SU-DHL-6 (cell line): ENCODE measurements at regions not wholly inside any gene's neighbourhood (a gene's known extent, or its start where the extent isn't known, plus 50 kb on each side); places are given as distances from the start of the nearest gene placed in this dataset.
A peak's percentile ranks its signal among the peaks of the same experiment; 100 is the strongest.

Experiments
- H2AFZ ChIP-seq: fragments of 200-600 bp; sonication (generic); 2 replicates; pipeline ENCODE4 v1.6.1; 2014; ENCODE audit warnings: low read depth, mild to moderate bottlenecking, moderate library complexity, mixed read lengths, antibody characterized with exemption, low read length; ENCODE audit not compliant: severe bottlenecking
- H3F3A ChIP-seq: fragments of 200-600 bp; shearing (Covaris generic); 2 replicates; pipeline ENCODE4 v1.6.0; 2016; ENCODE audit warnings: antibody characterized with exemption, mild to moderate bottlenecking; ENCODE audit not compliant: insufficient read depth
- H3K27ac ChIP-seq: fragments of 200-600 bp; sonication (generic); 2 replicates; pipeline ENCODE4 v1.5.1; 2016; ENCODE audit warnings: low read depth, mild to moderate bottlenecking, low read length, moderate library complexity, mixed read lengths
- H3K27me3 ChIP-seq: fragments of 200-600 bp; sonication (generic), shearing (Covaris generic); 2 replicates; pipeline ENCODE4 v1.6.0; 2014; ENCODE audit warnings: mild to moderate bottlenecking, low read length
- H3K36me3 ChIP-seq: fragments of 200-600 bp; sonication (generic); 2 replicates; pipeline ENCODE4 v1.6.1; 2014; ENCODE audit warnings: mild to moderate bottlenecking, low read length, mixed read lengths
- H3K4me2 ChIP-seq: fragments of 300-600, 200-600 bp; shearing (Covaris generic), sonication (generic); 2 replicates; pipeline ENCODE4 v1.6.0; 2014; ENCODE audit warnings: low read length, low read depth, mild to moderate bottlenecking; ENCODE audit not compliant: poor library complexity, severe bottlenecking
- H3K4me3 ChIP-seq: fragments of 200-600 bp; sonication (generic); 2 replicates; pipeline ENCODE4 v1.5.1; 2014; ENCODE audit warnings: antibody characterized with exemption, low read length, mild to moderate bottlenecking, mixed read lengths; ENCODE audit not compliant: insufficient read depth, poor library complexity, severe bottlenecking
- H3K79me2 ChIP-seq: fragments of 200-600 bp; sonication (generic); 2 replicates; pipeline ENCODE4 v1.6.1; 2014; ENCODE audit warnings: mild to moderate bottlenecking, low read length, moderate library complexity; ENCODE audit not compliant: insufficient read depth
- H3K9ac ChIP-seq: fragments of 200-600 bp; sonication (generic); 2 replicates; pipeline ENCODE4 v1.7.0; 2014; ENCODE audit warnings: mild to moderate bottlenecking, low read length
- H3K9me2 ChIP-seq: fragments of 200-600 bp; sonication (generic); replicated peaks from 2 replicates; pipeline ENCODE4 v1.6.1; 2014; ENCODE audit warnings: low read length; ENCODE audit not compliant: insufficient read depth
- H3K9me3 ChIP-seq: fragments of 200-600 bp; sonication (generic); 2 replicates; pipeline ENCODE4 v1.6.1; 2014; ENCODE audit warnings: low read length, mixed read lengths; ENCODE audit not compliant: insufficient read depth
- H4K20me1 ChIP-seq: fragments of 200-600 bp; sonication (generic); 2 replicates; pipeline ENCODE4 v1.6.1; 2014; ENCODE audit warnings: low read depth, mild to moderate bottlenecking, antibody characterized with exemption, low read length, moderate library complexity, mixed read lengths
- CTCF ChIP-seq: fragments of 200-600 bp; sonication (generic); IDR thresholded peaks from one replicate; pipeline ENCODE4 v1.5.1; 2017; ENCODE audit warnings: antibody characterized with exemption, mild to moderate bottlenecking, low read length, moderate library complexity; ENCODE audit not compliant: insufficient read depth, poor library complexity, severe bottlenecking
- EZH2phosphoT487 ChIP-seq: fragments of 200-600 bp; sonication (generic), shearing (Covaris generic); conservative IDR thresholded peaks from 2 replicates; pipeline ENCODE4 v1.6.1; 2018; ENCODE audit warnings: mild to moderate bottlenecking, antibody characterized with exemption, low read length, moderate library complexity, mixed read lengths

GRCh38 chr3:105970283-105970682 lies 101.5 kb upstream of the CBLB start:
- Histone ChIP-seq H3K4me3 (no peak overlapping the region), H4K20me1 (no peaks in the 10 kb centered on the region), H3K27me3 (no peaks in the 10 kb centered on the region), H3K36me3 (peaks cover 4% of the 10 kb centered on the region; the same call in 1 of the 2 replicates), H2AFZ (no peak overlapping the region), H3K4me2 (peak overlapping the region; percentile 16), H3K9ac (no peak overlapping the region), H3K9me3 (peaks cover 17% of the 10 kb centered on the region; the same call in 1 of the 2 replicates), H3K79me2 (no peaks in the 10 kb centered on the region), H3F3A (no peaks in the 10 kb centered on the region), H3K9me2 (no peaks in the 10 kb centered on the region), H3K27ac (peak overlapping the region; percentile 62)
- TF ChIP-seq EZH2phosphoT487, result no peak
- no peak for TF ChIP-seq CTCF

GRCh38 chr3:105972069-105972468 lies 103.3 kb upstream of the CBLB start:
- no peaks in the 10 kb centered on the region for H4K20me1 ChIP-seq
- TF ChIP-seq EZH2phosphoT487 (no peak), CTCF (no peak)
- no peak overlapping the region for H3K4me3 ChIP-seq
- no peaks in the 10 kb centered on the region for H3K27me3 ChIP-seq
- H3F3A ChIP-seq, result no peaks in the 10 kb centered on the region
- no peak overlapping the region for H2AFZ ChIP-seq
- H3K4me2 ChIP-seq, result no peak overlapping the region
- H3K9me3 ChIP-seq, result peaks cover 17% of the 10 kb centered on the region; the same call in 1 of the 2 replicates
- peaks cover 4% of the 10 kb centered on the region; the same call in 1 of the 2 replicates for H3K36me3 ChIP-seq
- H3K9ac ChIP-seq, result no peak overlapping the region
- H3K9me2 ChIP-seq, result no peaks in the 10 kb centered on the region
- H3K27ac ChIP-seq, result no peak overlapping the region
- H3K79me2 ChIP-seq, result no peaks in the 10 kb centered on the region

GRCh38 chr3:105974381-105974780 lies 105.6 kb upstream of the CBLB start:
- no peaks in the 10 kb centered on the region for H3K9me2 ChIP-seq
- H3K36me3 ChIP-seq, result peaks cover 4% of the 10 kb centered on the region; the same call in 1 of the 2 replicates
- no peak overlapping the region for H3K9ac ChIP-seq
- H3F3A ChIP-seq, result no peaks in the 10 kb centered on the region
- no peaks in the 10 kb centered on the region for H4K20me1 ChIP-seq
- TF ChIP-seq EZH2phosphoT487 (no peak), CTCF (no peak)
- no peak overlapping the region for H2AFZ ChIP-seq
- H3K79me2 ChIP-seq, result no peaks in the 10 kb centered on the region
- H3K4me3 ChIP-seq, result no peak overlapping the region
- H3K4me2 ChIP-seq, result no peak overlapping the region
- no peak overlapping the region for H3K27ac ChIP-seq
- H3K27me3 ChIP-seq, result no peaks in the 10 kb centered on the region
- H3K9me3 ChIP-seq, result peaks cover 17% of the 10 kb centered on the region; the same call in 1 of the 2 replicates
